ENCODE measurements at regions not wholly inside any gene's neighbourhood (a gene's known extent, or its start where the extent isn't known, plus 50 kb on each side); places are given as distances from the start of the nearest gene placed in this dataset.

DNA sequence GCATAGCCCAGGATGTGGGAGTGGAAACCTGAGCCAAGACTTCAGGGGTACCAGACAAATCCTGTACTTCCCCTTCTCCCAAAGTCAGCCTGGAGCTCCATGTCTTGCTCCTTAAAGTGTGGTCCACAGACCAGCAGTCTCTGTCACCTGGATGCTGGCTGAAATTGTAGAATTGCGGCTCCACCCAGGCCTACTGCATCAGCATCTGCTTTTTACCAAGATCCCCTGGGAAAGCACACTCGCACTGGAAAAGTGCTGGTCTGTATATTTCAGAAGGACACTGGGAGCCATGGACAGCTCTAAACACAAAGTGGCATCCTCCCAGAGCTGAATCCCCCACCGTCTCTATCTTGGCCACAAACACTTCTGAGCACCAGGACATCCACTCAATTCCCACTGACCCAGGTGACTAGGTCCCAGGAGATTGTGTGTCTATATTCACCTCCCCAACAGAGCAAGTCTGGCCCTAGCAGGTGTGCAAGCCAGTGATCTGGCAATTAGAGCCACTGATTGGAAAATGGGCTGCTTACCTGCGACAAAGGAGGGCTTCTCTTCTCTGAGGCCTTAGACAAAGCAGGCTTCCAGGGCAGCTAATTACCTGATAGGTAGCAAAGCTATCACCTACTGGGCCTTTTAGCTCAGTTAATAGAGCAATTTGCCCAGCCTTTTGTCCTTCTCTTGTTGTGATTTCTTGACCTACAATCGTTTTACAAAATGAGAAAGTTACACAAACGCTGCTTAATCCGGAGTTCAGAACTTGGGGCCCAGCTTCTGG, 443.3 kb downstream of the MN1 start:
- TF ChIP-seq, protein P1, sequence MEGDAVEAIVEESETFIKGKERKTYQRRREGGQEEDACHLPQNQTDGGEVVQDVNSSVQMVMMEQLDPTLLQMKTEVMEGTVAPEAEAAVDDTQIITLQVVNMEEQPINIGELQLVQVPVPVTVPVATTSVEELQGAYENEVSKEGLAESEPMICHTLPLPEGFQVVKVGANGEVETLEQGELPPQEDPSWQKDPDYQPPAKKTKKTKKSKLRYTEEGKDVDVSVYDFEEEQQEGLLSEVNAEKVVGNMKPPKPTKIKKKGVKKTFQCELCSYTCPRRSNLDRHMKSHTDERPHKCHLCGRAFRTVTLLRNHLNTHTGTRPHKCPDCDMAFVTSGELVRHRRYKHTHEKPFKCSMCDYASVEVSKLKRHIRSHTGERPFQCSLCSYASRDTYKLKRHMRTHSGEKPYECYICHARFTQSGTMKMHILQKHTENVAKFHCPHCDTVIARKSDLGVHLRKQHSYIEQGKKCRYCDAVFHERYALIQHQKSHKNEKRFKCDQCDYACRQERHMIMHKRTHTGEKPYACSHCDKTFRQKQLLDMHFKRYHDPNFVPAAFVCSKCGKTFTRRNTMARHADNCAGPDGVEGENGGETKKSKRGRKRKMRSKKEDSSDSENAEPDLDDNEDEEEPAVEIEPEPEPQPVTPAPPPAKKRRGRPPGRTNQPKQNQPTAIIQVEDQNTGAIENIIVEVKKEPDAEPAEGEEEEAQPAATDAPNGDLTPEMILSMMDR (IDR thresholded peaks at IDR 0.05; ENCODE audit: low read depth, low read length) = no peak
- no peak for TF ChIP-seq EZH2phosphoT487 (IDR thresholded peaks at IDR 0.05; ENCODE audit: low read depth)
